ENCODE measurements at regions not wholly inside any gene's neighbourhood (a gene's known extent, or its start where the extent isn't known, plus 50 kb on each side); places are given as distances from the start of the nearest gene placed in this dataset.

DNA sequence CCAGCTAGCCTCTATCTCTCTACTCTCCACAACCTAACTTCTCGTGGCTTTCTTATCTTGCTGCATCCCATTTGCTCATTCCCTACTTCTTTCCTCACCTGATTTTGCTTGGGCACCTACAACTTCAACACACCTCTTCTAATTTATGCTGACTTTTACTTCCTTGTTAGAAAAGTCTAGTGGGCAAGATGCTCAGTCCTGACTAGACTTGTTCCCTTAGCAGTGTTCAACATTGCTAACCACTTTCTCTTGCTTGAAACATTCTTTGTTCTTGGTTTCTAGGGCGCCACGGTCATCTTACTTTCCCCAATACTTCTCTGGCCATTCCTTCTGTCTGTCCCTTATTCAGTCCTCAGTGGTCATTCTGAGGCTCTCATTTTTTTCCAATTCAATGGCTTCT, 454.7 kb upstream of the CWC22 start:
- no peak for DNase-seq
- no peak for ATAC-seq

DNA sequence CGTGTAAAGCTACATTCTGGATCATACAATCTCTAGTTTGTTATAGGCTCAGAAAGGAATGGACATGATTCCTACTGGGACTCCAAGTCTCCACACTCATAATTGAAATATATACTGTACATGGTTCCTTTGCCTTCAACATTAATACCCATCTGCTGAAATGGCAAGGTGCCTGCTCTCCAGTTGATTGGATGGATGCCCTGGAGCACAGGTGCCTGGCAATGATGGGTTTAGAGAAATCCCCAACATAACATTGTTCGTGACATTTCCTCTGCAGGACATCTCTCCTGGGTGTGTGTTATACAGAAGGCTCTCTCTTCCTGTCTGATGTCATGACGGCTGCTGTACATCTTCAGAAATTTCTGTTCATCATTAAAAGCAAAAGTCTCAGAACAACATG, 449.7 kb upstream of the CWC22 start:
- ATAC-seq (no peak), DNase-seq (no peak)

DNA sequence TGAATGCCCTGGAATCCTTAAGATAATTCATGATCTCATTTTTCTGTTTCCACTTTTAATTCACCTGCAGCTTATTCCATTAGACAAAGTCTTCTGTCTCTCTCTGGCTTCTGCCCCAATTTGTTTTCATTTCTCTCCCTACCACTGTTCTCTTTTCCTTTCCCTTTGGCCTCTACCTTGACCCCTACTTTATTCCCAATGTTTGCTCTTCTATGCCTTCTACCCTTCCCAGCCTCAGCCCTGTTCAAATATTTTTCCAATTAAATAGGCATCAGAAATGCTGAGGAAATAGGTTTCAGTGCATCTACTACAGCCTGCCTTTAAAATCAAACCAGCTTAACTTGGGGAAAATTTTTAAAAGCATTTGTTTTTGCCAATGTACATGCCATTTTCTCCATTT, 443.7 kb upstream of the CWC22 start:
- DNase-seq, result no peak
- ATAC-seq, result no peak

DNA sequence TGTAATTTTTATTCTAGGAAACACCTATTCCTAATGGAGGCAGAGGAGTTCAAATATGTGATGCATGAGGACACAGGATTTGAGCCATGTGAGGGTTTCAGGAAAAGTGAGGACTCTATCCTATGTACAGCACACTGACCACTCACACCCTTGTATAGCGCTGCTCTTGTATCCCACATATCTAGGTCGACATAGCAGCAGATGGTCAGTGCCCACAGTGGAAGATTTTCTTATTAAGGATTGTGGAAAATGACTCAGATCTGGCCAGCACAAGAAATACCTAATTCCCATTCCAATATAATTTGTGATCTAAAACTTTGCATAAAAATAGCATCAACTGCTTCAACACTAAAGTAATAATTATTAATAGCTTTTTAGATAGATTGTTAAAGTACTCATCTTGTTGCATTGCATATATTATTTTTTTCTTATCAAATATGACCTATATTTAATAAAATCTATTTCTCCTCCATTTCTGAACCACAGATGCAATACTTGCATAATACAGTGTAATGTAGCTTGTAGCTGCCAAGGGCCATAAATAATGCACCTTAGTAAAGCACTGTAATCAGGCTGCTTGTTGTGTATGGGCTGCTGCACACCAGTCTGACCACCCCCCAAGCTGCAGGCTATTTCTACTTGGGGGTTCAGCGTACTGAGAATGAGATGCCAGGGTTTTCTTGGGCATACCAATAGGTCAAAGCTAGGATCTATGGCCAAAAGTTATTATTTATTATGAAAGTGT, 442.2 kb upstream of the CWC22 start:
- ATAC-seq, result no peak
- no peak for DNase-seq

DNA sequence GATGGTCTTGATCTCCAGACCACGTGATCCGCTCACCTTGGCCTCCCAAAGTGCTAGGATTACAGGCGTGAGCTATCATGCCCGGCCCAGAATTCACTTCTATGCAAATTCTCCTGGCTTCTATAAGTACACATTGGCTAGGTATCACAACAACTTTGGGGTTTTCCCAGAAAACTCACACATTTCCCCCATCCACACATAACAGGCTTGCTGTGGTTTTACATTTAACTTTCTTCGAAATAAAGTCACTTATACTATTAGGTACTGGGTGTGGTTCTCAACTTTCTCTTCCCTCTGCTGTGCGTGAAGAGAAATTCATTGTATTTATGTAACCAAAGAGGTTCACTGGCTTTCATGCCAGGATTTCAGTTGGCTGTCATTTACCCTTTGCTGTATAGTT, 439.4 kb upstream of the CWC22 start:
- DNase-seq (no peak), ATAC-seq (no peak)

DNA sequence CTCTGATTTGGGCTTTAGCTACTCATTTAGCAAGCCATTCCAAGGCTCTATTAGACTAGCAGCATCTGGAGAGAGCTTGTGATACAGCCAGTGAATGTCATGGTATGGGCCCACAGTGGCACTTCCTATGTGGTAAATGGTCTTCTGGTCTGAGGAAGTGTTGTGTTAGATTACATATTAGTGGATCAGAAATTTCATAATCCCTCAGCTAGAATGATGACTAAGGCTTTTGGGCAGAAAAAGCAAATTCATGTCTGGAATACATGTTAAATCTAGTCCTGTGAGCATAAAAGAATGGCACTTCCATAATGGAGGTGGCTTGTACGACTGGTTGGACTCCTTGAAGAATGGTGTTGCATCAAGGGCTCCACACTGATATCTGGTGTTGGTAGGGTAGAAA, 436.8 kb upstream of the CWC22 start:
- ATAC-seq (no peak), DNase-seq (no peak)

DNA sequence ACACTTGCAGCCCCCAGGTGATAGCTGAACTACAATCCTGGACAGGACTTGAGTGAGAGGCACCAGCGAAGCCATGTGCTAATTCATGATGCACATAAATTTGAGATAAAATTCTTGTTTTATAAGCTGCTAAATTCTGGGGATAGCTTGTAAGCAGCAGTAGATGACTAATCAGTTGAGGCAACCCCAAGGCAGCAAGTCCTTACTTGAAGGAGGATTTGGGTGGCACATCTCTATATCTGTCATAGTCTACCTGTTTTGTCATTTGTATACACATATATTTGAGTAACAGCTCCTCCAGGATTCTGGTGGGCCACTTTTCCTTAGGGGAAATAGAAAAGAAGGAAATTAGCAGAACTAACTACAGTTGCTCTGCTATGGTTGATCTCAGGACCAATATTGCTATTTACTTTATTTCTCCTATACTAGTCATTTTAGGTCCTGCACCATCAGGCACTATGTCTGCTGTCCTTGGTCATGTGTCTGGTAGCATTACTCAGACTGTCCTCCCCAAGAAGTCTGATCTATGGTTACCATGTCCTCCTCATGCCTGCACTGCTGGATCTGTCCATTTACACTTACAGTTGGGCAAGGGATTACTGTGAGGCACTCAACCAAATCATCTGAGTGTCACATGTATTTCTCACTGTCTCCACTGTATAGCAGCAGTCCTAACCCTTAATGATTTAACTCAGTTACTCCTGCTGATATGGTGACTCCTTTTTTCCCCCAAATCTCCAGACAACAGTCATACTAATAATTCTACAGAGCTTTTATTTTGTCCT, 436.0 kb upstream of the CWC22 start:
- DNase-seq (no peak), ATAC-seq (no peak)

DNA sequence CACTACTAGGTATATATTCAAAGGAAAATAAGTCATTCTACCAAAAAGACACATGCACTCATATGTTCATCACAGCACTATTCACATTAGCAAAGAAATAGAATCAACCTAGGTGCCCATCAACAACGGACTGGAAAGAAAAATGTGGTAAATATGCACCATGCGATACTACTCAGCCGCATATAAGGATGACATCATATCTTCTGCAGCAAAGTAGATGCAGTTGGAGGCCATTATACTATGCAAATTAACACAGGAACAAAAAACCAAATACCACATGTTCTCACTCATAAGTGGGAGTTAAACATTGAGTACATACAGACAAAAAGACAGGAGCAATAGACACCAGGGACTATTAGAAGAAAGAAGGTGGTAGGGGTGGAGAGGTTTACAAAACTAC, 412.1 kb upstream of the CWC22 start:
- no peak for DNase-seq
- ATAC-seq, result no peak

DNA sequence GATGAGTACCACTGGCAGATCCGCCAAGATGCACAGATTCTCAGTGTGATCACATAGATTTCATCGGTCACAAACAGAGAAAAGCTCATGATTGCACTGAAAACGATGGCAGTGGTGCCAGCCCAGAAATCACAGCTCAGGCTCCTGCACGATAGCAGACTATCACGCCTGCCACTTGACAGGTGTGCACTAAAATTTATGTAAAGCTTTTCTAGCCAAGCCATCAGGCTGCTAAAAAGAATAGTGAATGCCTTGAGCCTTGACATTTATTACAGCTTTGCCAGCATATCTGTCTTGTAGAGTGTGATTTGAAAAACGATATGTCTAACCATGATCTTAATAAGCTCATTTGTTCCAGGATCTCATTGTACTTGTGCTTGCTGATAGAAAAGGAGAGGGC, 409.5 kb upstream of the CWC22 start:
- ATAC-seq (no peak), DNase-seq (no peak)

DNA sequence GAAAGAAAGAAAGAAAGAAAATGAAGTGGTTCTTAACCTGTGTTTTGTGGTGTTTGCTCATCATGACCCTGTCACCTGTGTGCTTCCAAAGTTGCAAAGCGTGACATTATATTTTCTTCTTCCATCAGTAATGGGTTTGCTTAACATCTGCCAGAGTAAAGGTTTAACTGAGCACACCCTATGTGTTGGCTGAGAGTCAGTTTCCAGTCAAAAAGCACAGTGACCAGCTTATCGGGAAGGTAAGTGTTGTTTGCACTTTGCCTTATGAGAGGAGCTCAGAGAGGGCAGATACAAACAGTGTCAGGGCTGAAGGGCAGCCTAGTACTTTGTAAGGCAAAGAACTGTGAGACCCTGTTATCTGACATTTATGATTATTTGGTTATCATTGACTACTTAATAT, 406.2 kb upstream of the CWC22 start:
- no peak for ATAC-seq
- no peak for DNase-seq

DNA sequence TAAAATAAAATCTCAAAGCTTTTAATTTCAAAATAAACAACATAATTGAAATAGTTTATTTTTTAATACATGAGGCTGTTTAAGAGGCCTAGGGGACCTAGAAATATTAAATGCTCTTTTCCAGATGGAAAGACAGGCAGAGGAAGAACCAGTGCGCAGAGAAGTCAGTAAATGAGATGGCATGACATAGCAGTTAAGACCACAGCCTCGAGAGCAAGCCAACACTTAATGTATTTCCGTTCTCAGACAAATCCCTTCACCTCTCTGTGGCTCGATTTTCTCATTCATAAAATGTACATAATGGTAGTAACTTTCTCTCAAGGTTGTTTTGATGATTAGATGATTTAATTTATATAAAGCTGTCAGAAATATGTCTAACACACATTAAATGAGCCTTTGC, 405.1 kb upstream of the CWC22 start:
- no peak for DNase-seq
- ATAC-seq, result no peak

DNA sequence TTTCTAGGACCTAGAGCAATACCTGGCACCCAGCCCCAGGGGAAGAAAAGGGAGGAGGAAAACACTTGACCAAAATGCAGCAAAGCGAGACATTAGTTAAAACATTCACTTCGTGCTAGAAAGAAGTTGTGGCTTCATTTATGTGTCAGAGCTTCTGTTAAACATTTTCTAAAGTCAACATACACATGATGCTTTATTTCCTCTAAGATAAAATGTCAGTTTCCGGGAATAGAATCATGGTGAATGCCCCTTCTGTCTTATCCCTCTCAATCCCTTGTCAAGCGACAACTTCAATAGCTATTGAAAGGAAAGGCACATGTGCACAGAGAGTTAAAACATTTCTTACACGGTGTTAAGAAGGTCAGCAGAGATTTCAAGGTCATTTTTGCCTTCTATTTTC, 404.6 kb upstream of the CWC22 start:
- ATAC-seq, result no peak
- no peak for DNase-seq

DNA sequence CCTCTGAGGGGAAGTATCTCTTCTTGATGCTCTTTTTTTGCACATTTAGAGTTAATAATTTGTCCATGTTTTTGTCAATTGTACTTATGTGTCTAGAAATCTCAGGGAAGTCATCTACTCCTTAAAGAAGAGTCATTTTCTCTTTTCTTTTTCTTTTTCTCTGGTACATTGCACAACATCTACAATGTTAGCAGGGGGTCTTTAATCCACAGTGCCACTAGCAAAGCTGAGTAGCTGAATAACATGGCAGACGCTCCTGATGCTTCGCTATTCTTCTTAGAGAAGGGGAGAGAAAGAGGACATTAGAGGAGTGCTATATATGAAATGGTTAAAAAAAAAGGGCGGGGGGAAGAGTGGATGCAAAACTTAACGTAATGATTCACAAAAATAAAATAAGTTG, 399.6 kb upstream of the CWC22 start:
- DNase-seq, result no peak
- no peak for ATAC-seq

DNA sequence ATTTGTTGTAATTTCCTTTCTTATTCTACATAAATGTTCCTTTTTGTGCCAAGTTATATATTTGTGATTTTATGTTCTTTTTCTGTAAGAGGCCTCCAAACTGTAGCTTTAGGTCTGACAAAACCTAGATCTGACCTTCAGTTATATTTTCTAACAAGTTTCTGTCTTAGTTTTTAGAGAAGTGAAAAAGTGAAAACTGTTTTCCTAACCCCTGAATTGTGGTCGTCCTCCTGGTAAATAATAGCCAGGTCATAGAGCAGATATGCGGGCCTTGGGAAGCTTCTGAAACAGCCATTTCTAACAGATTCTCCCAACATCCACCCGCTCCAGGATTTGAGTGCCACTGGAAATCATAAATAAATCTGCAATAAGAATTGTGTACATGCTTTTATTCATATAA, 398.4 kb upstream of the CWC22 start:
- ATAC-seq (no peak), DNase-seq (no peak)

DNA sequence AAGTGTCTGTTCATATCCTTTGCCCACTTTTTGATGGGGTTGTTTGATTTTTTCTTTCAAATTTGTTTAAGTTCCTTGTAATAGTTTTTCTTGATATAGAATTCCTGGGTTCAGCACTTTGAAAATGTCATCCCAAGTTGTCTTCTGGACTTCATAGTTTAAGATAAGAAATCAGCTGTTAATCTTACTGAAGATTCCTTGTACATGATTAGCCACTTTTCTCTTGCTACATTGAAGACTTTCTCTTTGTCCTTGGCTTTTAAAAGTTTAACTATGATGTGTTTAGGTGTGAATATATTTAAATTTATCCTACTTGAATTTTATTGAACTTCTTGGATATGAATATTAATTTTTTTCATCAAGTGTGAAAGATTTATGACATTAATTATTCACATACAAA, 387.2 kb upstream of the CWC22 start:
- DNase-seq (no peak), ATAC-seq (no peak)

DNA sequence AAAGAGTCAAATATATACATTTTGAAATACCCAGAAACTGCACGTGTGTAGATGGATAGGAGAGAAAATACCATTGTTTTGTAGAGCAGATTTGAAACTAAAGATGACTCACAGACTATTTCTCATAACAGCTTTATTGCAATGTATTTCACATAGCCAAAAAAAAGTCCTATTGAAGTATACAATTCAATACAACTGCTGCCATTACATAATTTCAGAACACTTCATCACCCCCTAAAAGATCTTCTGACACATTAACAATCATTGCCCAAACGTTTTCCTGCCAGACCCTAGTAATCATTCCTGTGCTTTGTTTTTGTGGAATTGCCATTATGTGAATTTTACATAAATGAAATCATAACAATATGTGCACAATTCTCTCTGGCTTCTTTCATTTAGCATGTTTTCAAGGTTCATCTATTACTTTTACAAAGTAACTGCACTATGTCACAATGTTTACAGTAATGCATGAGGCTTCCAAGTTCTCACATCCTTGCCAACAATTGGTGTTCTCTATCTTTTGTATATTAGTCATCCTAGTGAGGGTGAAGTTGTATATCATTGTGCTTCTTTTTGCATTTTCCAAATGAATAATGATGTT, 378.6 kb upstream of the CWC22 start:
- ATAC-seq (no peak), DNase-seq (no peak)

DNA sequence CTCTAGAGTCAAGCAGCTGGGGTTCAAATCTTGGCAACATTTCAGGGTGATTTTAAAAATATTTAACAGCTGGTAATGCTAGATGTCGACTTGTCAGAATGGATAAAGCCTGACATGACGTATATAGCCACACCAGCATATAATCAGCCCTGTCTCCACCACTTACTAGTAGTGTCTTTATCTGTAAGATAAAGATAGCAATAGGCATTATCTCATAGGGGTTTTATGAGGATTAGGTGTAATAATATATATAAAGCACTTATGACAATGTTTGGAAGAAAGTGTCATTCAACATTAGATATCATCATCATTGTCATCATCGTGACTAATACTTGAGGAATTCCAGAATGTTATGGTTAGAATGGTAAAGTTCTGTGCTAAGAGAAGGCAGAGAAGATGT, 369.0 kb upstream of the CWC22 start:
- ATAC-seq (no peak), DNase-seq (no peak)

DNA sequence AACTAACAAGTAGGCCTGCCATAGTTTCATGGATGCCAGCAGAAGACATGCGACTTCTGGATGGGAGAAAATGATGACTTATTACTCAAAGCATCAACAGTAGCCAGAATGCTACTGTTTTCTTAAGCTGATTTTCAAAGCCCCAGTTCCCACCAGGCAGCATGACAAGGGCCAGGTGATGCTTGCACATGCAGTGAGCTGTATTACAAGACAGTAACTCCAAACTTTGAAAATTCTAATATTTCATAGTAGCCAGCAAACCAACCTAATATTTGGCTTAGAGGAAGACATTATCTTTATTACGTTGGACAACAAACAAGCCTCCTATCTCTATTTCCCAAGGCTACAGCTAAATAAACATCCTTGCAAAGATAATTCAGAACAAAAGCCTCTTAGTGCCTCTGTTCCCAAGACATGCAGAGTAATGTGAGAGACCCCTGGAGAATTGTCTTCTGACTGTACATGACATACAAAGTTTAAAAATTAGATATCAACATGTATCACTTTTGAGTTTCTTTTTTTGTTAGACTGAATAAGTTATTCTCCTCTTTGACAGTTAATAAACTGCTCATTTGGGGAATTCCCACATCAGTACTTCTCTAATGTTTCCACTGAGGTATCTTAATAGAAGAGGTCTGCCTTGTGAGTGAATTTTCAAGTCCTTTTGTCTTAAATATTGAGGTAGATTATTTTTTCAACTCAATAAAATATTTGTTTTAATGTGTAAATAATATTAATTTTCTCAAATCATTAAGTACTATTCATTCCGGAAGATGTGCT, 367.6 kb upstream of the CWC22 start:
- ATAC-seq, result no peak

DNA sequence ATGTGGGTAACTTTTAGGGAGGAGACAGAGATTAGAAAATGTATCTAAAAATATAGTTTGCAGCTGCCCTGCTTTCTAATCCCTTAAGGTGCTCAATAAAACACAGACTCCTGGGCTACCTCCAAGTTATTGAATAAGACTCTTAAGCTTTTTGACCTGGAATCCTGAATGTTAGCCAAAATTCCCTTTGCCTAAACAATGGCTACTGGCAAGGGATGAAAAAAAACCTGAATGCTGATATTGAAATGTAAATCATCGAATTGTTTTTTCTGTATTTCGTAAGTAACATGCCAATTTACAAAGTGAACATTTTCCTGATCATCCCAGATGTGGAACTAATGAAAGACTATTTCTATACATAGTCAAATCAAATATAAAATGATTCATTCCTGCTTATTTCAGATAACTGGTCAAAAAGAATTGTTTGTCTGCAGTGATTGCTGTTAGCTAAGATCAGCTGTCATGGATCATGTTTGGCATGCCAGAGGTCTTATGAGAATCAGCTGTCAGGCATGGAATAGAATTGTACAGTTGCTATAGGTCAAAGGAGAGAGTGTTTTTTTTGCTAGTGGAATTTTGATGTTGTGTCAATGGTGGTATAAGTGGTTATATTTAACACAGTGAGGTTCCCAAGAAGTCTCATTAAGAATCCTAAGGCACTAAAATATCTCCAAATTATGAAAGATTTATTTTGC, 363.6 kb upstream of the CWC22 start:
- ATAC-seq (no peak), DNase-seq (no peak)

More for the DNA sequence above, 367.6 kb upstream of the CWC22 start:
- no peak for DNase-seq

DNA sequence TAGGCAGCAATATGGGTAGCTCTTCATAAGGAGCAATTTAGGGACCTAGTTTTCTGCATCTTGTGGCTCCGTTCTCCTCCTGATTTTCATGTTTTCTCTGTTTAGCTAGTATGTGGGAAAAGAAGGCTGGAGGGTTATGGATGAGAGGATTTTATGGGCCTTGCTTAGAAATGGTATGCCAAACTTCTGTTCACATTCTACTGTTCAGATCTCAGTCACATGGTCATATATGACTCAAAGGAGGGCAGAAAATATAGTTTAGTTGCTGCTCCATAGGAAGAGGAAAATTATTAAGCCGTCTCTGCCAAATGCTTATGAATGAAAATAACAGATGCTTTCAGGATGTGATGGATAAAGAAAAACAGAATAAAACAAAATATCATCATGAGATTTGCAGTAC, 361.8 kb upstream of the CWC22 start:
- DNase-seq, result no peak
- no peak for ATAC-seq

DNA sequence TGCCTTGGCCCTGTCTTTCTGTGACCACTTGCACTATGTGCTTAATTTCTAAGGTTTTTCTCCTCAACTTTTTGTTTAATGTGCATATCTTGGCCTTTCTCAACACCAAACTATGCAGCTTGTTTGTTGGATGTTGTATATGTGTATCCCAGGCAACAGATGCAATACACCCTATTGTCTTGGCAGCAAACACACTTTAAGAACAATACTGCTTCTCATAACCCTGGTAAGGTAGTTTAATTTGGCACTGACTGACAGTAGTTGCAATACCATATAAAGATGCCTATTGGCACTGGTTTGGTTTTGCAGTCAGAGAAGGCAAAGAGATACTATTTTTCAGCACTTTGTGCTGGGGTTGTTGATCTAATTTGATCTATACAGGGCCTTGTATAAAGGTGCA, 360.7 kb upstream of the CWC22 start:
- ATAC-seq, result no peak
- DNase-seq, result no peak

DNA sequence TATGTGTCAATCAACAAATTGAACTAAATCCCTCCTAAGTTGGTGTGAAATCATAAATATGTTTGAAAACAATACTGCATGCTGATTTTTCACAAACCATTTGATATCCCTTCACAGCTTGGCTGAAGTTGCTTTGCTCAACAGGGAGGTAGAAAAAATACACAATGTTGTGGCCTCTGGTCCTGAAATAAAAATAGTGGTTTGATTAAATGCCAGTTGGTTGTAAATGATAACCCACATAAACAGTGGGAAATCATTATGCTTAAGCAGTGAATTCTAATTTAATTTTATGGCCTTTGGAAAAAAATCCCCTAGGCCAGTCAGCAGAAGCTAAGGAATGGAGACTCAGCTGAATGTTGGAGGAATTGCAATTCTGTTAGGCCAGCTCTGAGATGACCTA, 359.4 kb upstream of the CWC22 start:
- ATAC-seq, result no peak
- no peak for DNase-seq
